HEK293 (cell line): ENCODE measurements at regions not wholly inside any gene's neighbourhood (a gene's known extent, or its start where the extent isn't known, plus 50 kb on each side); places are given as distances from the start of the nearest gene placed in this dataset.

Experiments used
- CTCF ChIA-PET: fragments of 350-600 bp; formaldehyde crosslinking; extraction: SDS; loops from one replicate; lab custom pipeline; 2021; ENCODE audit warnings: antibody characterized with exemption; lab: Yijun Ruan, JAX
- POLR2A ChIA-PET: fragments of 300-600 bp; formaldehyde crosslinking; extraction: SDS; loops from one replicate; lab custom pipeline; 2020; ENCODE audit warnings: antibody characterized with exemption, inconsistent platforms; lab: Yijun Ruan, JAX
- H3K27ac ChIP-seq: fragments of 200-500 bp; sonication (Bioruptor generic); 2 replicates; pipeline ENCODE4 v1.5.1; 2014; ENCODE audit warnings: low read depth, low read length, control low read depth, inconsistent platforms; ENCODE audit errors: extremely low read depth
- H3K36me3 ChIP-seq, 2 experiments: fragments of 200-500 bp in 1 of 2; sonication (Bioruptor generic) in 1 of 2; 1 replicate in 1 of 2; 2 replicates in 1 of 2; pipeline ENCODE4 v1.5.1; 2014 to 2017; ENCODE audit warnings: inconsistent platforms in 2 of 2, low read length in 2 of 2; ENCODE audit not compliant: control insufficient read depth in 2 of 2, insufficient read depth in 1 of 2
- H3K4me1 ChIP-seq: fragments of 200-500 bp; sonication (Bioruptor generic); 2 replicates; pipeline ENCODE4 v1.5.1; 2014; ENCODE audit warnings: mild to moderate bottlenecking, low read length, inconsistent platforms; ENCODE audit not compliant: control insufficient read depth, insufficient read depth
- H3K4me3 ChIP-seq: 2 replicates; pipeline ENCODE4 v1.5.1; 2011; ENCODE audit warnings: low read depth, mild to moderate bottlenecking, control low read depth, low read length, moderate library complexity
- H3K9me3 ChIP-seq: fragments of 200-500 bp; sonication (Bioruptor generic); 2 replicates; pipeline ENCODE4 v1.5.1; 2014; ENCODE audit warnings: low read depth, low read length, inconsistent platforms; ENCODE audit not compliant: control insufficient read depth, insufficient read depth
- GLIS1 ChIP-seq: fragments of 450-650 bp; formaldehyde crosslinking; IDR thresholded peaks from 2 replicates; pipeline ENCODE4 v1.5.1; 2016; ENCODE audit warnings: missing biosample characterization, missing genetic modification characterization
- KLF7 ChIP-seq: fragments of 450-650 bp; formaldehyde crosslinking; IDR thresholded peaks from 2 replicates; pipeline ENCODE4 v1.5.1; 2016; ENCODE audit warnings: missing biosample characterization, missing genetic modification characterization, borderline replicate concordance
- OVOL3 ChIP-seq: fragments of 450-650 bp; formaldehyde crosslinking; IDR thresholded peaks from 2 replicates; pipeline ENCODE4 v1.5.1; 2016; ENCODE audit warnings: missing biosample characterization, missing genetic modification characterization
- SP2 ChIP-seq: fragments of 450-650 bp; formaldehyde crosslinking; IDR thresholded peaks from 2 replicates; pipeline ENCODE4 v1.5.1; 2016; ENCODE audit warnings: missing biosample characterization, missing genetic modification characterization
- ZBTB17 ChIP-seq: fragments of 450-650 bp; formaldehyde crosslinking; IDR thresholded peaks from 2 replicates; pipeline ENCODE4 v1.5.1; 2016; ENCODE audit warnings: missing biosample characterization, missing genetic modification characterization
- ZNF140 ChIP-seq: fragments of 450-650 bp; formaldehyde crosslinking; IDR thresholded peaks from 2 replicates; pipeline ENCODE4 v1.5.1; 2016; ENCODE audit warnings: missing biosample characterization, missing genetic modification characterization
- ZNF211 ChIP-seq: fragments of 450-650 bp; formaldehyde crosslinking; IDR thresholded peaks from 2 replicates; pipeline ENCODE4 v1.5.1; 2016; ENCODE audit warnings: low read depth, missing biosample characterization, missing genetic modification characterization
- ZNF280D ChIP-seq: fragments of 450-650 bp; formaldehyde crosslinking; IDR thresholded peaks from 2 replicates; pipeline ENCODE4 v1.5.1; 2016; ENCODE audit warnings: missing biosample characterization, missing genetic modification characterization
- ZNF391 ChIP-seq: fragments of 450-650 bp; formaldehyde crosslinking; IDR thresholded peaks from 2 replicates; pipeline ENCODE4 v1.5.1; 2016; ENCODE audit warnings: low read depth, missing biosample characterization, missing genetic modification characterization, borderline replicate concordance
- ZNF398 ChIP-seq: fragments of 450-650 bp; formaldehyde crosslinking; IDR thresholded peaks from 2 replicates; pipeline ENCODE4 v1.5.1; 2017; ENCODE audit warnings: missing biosample characterization, missing genetic modification characterization
- ZNF514 ChIP-seq: fragments of 450-650 bp; formaldehyde crosslinking; IDR thresholded peaks from 2 replicates; pipeline ENCODE4 v1.5.1; 2016; ENCODE audit warnings: missing biosample characterization, missing genetic modification characterization
- ZNF561 ChIP-seq: fragments of 450-650 bp; IDR thresholded peaks from 2 replicates; pipeline ENCODE4 v1.5.1; 2018; ENCODE audit warnings: missing biosample characterization, missing genetic modification characterization, borderline replicate concordance
- ZNF621 ChIP-seq: fragments of 450-650 bp; formaldehyde crosslinking; IDR thresholded peaks from 2 replicates; pipeline ENCODE4 v1.5.1; 2017; ENCODE audit warnings: missing biosample characterization, missing genetic modification characterization
- ZNF654 ChIP-seq: fragments of 450-650 bp; formaldehyde crosslinking; IDR thresholded peaks from 2 replicates; pipeline ENCODE4 v1.5.1; 2016; ENCODE audit warnings: low read depth, missing biosample characterization, missing genetic modification characterization
- ZNF692 ChIP-seq: fragments of 450-650 bp; formaldehyde crosslinking; IDR thresholded peaks from 2 replicates; pipeline ENCODE4 v1.5.1; 2016; ENCODE audit warnings: missing biosample characterization, missing genetic modification characterization
- ZNF843 ChIP-seq: fragments of 450-650 bp; formaldehyde crosslinking; IDR thresholded peaks from 2 replicates; pipeline ENCODE4 v1.5.1; 2016; ENCODE audit warnings: missing biosample characterization, missing genetic modification characterization
- TF ChIP-seq, protein P1 (sequence below): fragments of 450-650 bp; formaldehyde crosslinking; IDR thresholded peaks from 2 replicates; pipeline ENCODE4 v1.5.1; 2016; ENCODE audit warnings: missing biosample characterization, missing genetic modification characterization
- TF ChIP-seq, protein P2 (sequence below): fragments of 450-650 bp; formaldehyde crosslinking; optimal IDR thresholded peaks from 2 replicates; pipeline ENCODE3; 2016; ENCODE audit warnings: missing biosample characterization, mild to moderate bottlenecking, missing genetic modification characterization
- TF ChIP-seq, protein P3 (sequence below): fragments of 450-650 bp; formaldehyde crosslinking; IDR thresholded peaks from 2 replicates; pipeline ENCODE4 v1.5.1; 2017; ENCODE audit warnings: missing biosample characterization, missing genetic modification characterization
- TF ChIP-seq, protein P4 (sequence below): fragments of 450-650 bp; formaldehyde crosslinking; IDR thresholded peaks from 2 replicates; pipeline ENCODE4 v1.5.1; 2016; ENCODE audit warnings: missing biosample characterization, missing genetic modification characterization
- TF ChIP-seq, protein P5 (sequence below): fragments of 450-650 bp; formaldehyde crosslinking; IDR thresholded peaks from 2 replicates; pipeline ENCODE4 v1.5.1; 2017; ENCODE audit warnings: missing biosample characterization, missing genetic modification characterization

DNA sequence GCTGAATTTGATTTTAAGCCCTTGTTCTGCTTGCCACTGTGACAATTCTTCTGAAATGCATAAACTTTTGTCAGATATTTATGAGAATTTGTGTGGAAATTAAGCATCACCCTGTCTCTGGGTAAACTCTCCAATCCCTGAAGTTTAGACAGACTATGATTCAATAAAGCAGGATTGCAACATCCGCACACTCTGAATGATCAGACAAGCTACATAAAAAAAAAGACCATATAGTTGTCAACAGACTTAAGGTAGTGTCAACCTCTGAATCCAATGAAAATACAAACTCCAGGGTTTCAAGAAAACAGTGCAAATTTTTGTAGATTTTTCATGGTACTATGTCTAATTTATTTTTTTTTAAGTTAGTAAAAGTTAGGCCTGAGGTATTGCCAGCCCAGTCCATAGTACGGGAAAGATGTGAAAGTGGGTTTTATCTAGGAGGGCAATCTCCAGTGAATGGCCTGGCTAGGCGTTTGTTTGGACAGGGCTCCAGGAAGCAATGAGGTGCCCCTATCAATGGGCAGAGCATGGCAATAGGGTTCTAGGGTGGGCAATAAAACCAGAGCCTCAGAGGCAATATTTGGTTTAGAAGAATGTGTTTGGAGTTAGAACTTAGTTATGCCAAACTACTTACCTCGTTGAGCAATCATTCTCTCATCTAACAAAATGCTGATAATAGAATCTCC lies 762.6 kb upstream of the SEMA6A start:
- H3K4me3 ChIP-seq = no peak overlapping the region
- H3K4me1 ChIP-seq = no peaks in the 10 kb centered on the region
- no peaks in the 10 kb centered on the region for H3K9me3 ChIP-seq
- no peaks in the 10 kb centered on the region for H3K36me3 ChIP-seq
- TF ChIP-seq ZNF654 (tag by site-specific recombination) = no peak
- TF ChIP-seq, protein P1, sequence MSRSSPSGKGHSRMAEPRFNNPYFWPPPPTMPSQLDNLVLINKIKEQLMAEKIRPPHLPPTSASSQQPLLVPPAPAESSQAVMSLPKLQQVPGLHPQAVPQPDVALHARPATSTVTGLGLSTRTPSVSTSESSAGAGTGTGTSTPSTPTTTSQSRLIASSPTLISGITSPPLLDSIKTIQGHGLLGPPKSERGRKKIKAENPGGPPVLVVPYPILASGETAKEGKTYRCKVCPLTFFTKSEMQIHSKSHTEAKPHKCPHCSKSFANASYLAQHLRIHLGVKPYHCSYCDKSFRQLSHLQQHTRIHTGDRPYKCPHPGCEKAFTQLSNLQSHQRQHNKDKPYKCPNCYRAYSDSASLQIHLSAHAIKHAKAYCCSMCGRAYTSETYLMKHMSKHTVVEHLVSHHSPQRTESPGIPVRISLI (tag by site-specific recombination) = no peak
- no peak for TF ChIP-seq ZNF692 (tag by site-specific recombination)
- TF ChIP-seq GLIS1 (tag by site-specific recombination) = no peak
- no peak for TF ChIP-seq ZNF391
- TF ChIP-seq ZNF140 (tag by site-specific recombination) = no peak
- TF ChIP-seq ZNF398 (tag by site-specific recombination) = no peak
- TF ChIP-seq ZNF280D = no peak
- TF ChIP-seq ZNF621 = no peak
- no peak for TF ChIP-seq ZBTB17
- TF ChIP-seq SP2 (tag by site-specific recombination) = no peak
- TF ChIP-seq ZNF514 (tag by site-specific recombination) = no peak
- TF ChIP-seq, protein P2, sequence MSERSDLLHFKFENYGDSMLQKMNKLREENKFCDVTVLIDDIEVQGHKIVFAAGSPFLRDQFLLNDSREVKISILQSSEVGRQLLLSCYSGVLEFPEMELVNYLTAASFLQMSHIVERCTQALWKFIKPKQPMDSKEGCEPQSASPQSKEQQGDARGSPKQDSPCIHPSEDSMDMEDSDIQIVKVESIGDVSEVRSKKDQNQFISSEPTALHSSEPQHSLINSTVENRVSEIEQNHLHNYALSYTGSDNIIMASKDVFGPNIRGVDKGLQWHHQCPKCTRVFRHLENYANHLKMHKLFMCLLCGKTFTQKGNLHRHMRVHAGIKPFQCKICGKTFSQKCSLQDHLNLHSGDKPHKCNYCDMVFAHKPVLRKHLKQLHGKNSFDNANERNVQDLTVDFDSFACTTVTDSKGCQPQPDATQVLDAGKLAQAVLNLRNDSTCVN (tag by site-specific recombination) = no peak
- TF ChIP-seq, all 188 proteins: peak for 0
- H3K27ac ChIP-seq = no peak overlapping the region
- ChIA-PET POLR2A (no interaction called here), CTCF (no interaction called here)

DNA sequence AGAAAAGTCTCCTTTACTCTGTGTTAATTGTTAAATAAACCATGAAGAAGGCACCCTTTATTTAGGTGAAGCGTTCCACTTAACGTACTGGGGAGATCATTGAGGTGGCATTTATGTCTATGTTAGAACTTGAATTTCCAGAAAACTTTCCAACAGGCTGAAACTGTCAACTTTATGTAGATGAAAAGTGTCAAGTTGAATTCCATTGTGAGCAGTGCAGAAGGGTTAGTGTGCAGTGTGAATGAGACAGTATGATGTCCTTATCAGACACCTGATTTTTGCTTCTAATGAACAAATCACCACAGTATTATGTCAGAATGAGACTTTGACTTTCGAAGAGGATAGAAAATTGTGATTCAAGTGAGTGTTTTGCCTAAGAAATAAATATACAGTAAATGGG lies 761.6 kb upstream of the SEMA6A start:
- H3K9me3 ChIP-seq = no peaks in the 10 kb centered on the region
- H3K36me3 ChIP-seq = no peaks in the 10 kb centered on the region
- ChIA-PET POLR2A (no interaction called here), CTCF (no interaction called here)
- no peak overlapping the region for H3K27ac ChIP-seq
- H3K4me3 ChIP-seq = no peak overlapping the region
- no peaks in the 10 kb centered on the region for H3K4me1 ChIP-seq
- TF ChIP-seq KLF7 (tag by site-specific recombination) (no peak), ZNF211 (tag by site-specific recombination) (no peak), ZNF561 (tag by site-specific recombination) (no peak), ZNF843 (tag by site-specific recombination) (no peak), OVOL3 (tag by site-specific recombination) (no peak)
- TF ChIP-seq, protein P3, sequence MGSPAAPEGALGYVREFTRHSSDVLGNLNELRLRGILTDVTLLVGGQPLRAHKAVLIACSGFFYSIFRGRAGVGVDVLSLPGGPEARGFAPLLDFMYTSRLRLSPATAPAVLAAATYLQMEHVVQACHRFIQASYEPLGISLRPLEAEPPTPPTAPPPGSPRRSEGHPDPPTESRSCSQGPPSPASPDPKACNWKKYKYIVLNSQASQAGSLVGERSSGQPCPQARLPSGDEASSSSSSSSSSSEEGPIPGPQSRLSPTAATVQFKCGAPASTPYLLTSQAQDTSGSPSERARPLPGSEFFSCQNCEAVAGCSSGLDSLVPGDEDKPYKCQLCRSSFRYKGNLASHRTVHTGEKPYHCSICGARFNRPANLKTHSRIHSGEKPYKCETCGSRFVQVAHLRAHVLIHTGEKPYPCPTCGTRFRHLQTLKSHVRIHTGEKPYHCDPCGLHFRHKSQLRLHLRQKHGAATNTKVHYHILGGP (tag by site-specific recombination) = no peak
- TF ChIP-seq, protein P4, sequence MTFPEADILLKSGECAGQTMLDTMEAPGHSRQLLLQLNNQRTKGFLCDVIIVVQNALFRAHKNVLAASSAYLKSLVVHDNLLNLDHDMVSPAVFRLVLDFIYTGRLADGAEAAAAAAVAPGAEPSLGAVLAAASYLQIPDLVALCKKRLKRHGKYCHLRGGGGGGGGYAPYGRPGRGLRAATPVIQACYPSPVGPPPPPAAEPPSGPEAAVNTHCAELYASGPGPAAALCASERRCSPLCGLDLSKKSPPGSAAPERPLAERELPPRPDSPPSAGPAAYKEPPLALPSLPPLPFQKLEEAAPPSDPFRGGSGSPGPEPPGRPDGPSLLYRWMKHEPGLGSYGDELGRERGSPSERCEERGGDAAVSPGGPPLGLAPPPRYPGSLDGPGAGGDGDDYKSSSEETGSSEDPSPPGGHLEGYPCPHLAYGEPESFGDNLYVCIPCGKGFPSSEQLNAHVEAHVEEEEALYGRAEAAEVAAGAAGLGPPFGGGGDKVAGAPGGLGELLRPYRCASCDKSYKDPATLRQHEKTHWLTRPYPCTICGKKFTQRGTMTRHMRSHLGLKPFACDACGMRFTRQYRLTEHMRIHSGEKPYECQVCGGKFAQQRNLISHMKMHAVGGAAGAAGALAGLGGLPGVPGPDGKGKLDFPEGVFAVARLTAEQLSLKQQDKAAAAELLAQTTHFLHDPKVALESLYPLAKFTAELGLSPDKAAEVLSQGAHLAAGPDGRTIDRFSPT (tag by site-specific recombination) = no peak
- TF ChIP-seq, protein P5, sequence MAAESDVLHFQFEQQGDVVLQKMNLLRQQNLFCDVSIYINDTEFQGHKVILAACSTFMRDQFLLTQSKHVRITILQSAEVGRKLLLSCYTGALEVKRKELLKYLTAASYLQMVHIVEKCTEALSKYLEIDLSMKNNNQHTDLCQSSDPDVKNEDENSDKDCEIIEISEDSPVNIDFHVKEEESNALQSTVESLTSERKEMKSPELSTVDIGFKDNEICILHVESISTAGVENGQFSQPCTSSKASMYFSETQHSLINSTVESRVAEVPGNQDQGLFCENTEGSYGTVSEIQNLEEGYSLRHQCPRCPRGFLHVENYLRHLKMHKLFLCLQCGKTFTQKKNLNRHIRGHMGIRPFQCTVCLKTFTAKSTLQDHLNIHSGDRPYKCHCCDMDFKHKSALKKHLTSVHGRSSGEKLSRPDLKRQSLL (tag by site-specific recombination) = no peak
